KMS-11 (cell line): ENCODE measurements at regions not wholly inside any gene's neighbourhood (a gene's known extent, or its start where the extent isn't known, plus 50 kb on each side); places are given as distances from the start of the nearest gene placed in this dataset.

Experiments
- H2AFZ ChIP-seq: fragments of 200-600 bp; sonication (generic); 2 replicates; pipeline ENCODE4 v1.6.1; 2016; ENCODE audit warnings: antibody characterized with exemption, mixed run types, low read depth
- H3K27ac ChIP-seq: fragments of 200-600 bp; sonication (generic); 2 replicates; pipeline ENCODE4 v1.6.1; 2016; ENCODE audit warnings: mild to moderate bottlenecking, mixed run types
- H3K27me3 ChIP-seq: fragments of 200-600 bp; sonication (generic); 2 replicates; pipeline ENCODE4 v1.6.1; 2017; ENCODE audit warnings: mild to moderate bottlenecking, low read depth, mixed run types, moderate library complexity; ENCODE audit not compliant: insufficient read depth
- H3K36me3 ChIP-seq: fragments of 200-600 bp; sonication (generic); 2 replicates; pipeline ENCODE4 v1.6.1; 2017; ENCODE audit warnings: mild to moderate bottlenecking, mixed run types; ENCODE audit not compliant: insufficient read depth
- H3K4me1 ChIP-seq: fragments of 200-600 bp; sonication (generic); 2 replicates; pipeline ENCODE4 v1.6.1; 2016; ENCODE audit warnings: mild to moderate bottlenecking, low read depth, mixed run types; ENCODE audit not compliant: poor library complexity, severe bottlenecking
- H3K4me2 ChIP-seq: fragments of 200-600 bp; sonication (generic); 2 replicates; pipeline ENCODE4 v1.7.0; 2016; ENCODE audit warnings: mild to moderate bottlenecking, mixed run types
- H3K4me3 ChIP-seq: fragments of 200-600 bp; sonication (generic); IDR thresholded peaks from 2 replicates; pipeline ENCODE4 v1.6.1; 2017; ENCODE audit warnings: low read depth, low read length, mixed read lengths; ENCODE audit not compliant: insufficient read depth
- H3K79me2 ChIP-seq: fragments of 200-600 bp; sonication (generic); 2 replicates; pipeline ENCODE4 v1.6.1; 2016; ENCODE audit warnings: low read depth, mixed run types; ENCODE audit not compliant: insufficient read depth
- H3K9ac ChIP-seq: fragments of 200-600 bp; sonication (generic); 2 replicates; pipeline ENCODE4 v1.6.1; 2016; ENCODE audit warnings: mild to moderate bottlenecking, mixed run types
- H4K20me1 ChIP-seq: fragments of 200-600 bp; sonication (generic); 2 replicates; pipeline ENCODE4 v1.6.1; 2016; ENCODE audit warnings: mild to moderate bottlenecking, mixed run types; ENCODE audit not compliant: insufficient read depth
- TF ChIP-seq, protein P1 (sequence below): fragments of 200-600 bp; sonication (generic); conservative IDR thresholded peaks from 2 replicates; pipeline ENCODE4 v1.6.1; 2017; ENCODE audit warnings: low read depth, mild to moderate bottlenecking, antibody characterized with exemption, low read length, moderate library complexity, mixed read lengths

DNA sequence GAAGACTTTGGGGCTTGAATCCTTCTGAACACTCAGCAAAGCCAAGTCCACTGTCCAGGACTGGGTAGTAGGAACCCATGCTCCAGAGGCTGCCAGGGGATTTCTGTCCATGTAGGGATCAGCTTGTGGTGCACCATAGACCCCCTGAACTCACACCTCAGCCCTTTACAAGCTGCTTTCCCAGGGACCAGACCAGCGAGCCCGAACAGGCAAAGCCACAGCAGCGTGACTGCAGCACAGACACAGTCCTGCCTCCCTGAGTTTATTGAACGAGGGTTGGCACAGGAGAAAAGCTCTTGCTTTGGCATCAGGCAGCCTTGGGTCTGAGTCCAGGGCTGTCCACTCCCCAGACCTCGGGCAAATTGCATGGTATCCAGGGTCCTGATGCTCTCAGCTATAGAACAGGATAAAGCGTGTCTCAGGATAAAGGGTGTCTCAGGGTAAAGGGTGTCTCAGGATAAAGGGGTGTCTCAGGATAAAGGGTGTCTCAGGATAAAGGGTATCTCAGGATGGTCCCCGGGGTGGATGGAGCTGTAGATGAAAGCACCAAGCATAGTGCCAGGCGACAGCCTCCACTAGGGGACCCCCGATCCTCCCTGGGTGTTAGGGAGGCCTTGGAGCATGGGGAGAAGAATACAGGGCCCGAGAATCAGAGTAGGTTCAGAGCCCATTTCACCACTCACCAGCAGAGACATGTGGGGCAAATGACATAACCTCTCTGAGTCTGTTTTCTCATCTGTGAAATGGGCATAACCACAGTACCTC lies 648.8 kb downstream of the NPHP4 start:
- Histone ChIP-seq H2AFZ (no peak overlapping the region), H3K79me2 (no peaks in the 10 kb centered on the region), H3K27ac (no peak overlapping the region), H4K20me1 (no peaks in the 10 kb centered on the region), H3K9ac (no peak overlapping the region), H3K36me3 (no peaks in the 10 kb centered on the region), H3K4me2 (no peak overlapping the region), H3K4me1 (no peaks in the 10 kb centered on the region), H3K4me3 (no peak overlapping the region), H3K27me3 (no peaks in the 10 kb centered on the region; the same call in 1 of the 2 replicates)
- TF ChIP-seq, protein P1, sequence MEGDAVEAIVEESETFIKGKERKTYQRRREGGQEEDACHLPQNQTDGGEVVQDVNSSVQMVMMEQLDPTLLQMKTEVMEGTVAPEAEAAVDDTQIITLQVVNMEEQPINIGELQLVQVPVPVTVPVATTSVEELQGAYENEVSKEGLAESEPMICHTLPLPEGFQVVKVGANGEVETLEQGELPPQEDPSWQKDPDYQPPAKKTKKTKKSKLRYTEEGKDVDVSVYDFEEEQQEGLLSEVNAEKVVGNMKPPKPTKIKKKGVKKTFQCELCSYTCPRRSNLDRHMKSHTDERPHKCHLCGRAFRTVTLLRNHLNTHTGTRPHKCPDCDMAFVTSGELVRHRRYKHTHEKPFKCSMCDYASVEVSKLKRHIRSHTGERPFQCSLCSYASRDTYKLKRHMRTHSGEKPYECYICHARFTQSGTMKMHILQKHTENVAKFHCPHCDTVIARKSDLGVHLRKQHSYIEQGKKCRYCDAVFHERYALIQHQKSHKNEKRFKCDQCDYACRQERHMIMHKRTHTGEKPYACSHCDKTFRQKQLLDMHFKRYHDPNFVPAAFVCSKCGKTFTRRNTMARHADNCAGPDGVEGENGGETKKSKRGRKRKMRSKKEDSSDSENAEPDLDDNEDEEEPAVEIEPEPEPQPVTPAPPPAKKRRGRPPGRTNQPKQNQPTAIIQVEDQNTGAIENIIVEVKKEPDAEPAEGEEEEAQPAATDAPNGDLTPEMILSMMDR: no peak

DNA sequence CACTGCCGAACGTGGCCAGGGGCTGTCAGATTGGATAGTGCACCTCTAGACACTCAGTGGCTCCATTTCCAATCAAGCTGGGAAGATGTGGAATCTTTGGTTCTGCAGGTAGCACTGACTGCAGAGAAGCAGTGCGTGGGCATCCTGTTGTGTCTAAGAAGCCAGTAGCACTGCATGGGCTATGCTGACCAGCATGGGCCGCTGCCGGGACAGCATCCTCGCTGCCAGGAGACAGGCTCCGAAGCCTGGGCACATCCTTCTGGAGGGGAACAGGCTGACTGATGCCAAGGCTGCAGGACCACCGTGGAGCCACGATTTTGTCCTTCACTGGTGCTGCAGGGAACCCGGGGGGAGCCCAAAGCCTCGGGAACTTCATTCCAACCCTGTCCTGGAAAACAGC lies 649.4 kb downstream of the NPHP4 start:
- Histone ChIP-seq H3K9ac (no peak overlapping the region), H4K20me1 (no peaks in the 10 kb centered on the region), H3K79me2 (no peaks in the 10 kb centered on the region), H2AFZ (no peak overlapping the region), H3K36me3 (no peaks in the 10 kb centered on the region), H3K27me3 (no peaks in the 10 kb centered on the region; the same call in 1 of the 2 replicates), H3K4me3 (no peak overlapping the region), H3K4me2 (no peak overlapping the region), H3K27ac (no peak overlapping the region), H3K4me1 (no peaks in the 10 kb centered on the region)
- TF ChIP-seq, protein P1: no peak

GRCh38 chr1:5342172-5342571 lies 650.1 kb downstream of the NPHP4 start:
- Histone ChIP-seq H4K20me1 (no peaks in the 10 kb centered on the region), H3K4me2 (no peak overlapping the region), H2AFZ (no peak overlapping the region), H3K9ac (no peak overlapping the region), H3K4me3 (no peak overlapping the region), H3K79me2 (no peaks in the 10 kb centered on the region), H3K36me3 (no peaks in the 10 kb centered on the region), H3K27me3 (no peaks in the 10 kb centered on the region; the same call in 1 of the 2 replicates), H3K4me1 (no peaks in the 10 kb centered on the region), H3K27ac (no peak overlapping the region)
- TF ChIP-seq, protein P1: no peak

GRCh38 chr1:5341471-5341870 lies 650.8 kb downstream of the NPHP4 start:
- Histone ChIP-seq H3K4me1 (no peaks in the 10 kb centered on the region), H4K20me1 (no peaks in the 10 kb centered on the region), H3K4me2 (no peak overlapping the region), H3K36me3 (no peaks in the 10 kb centered on the region), H3K4me3 (no peak overlapping the region), H3K79me2 (no peaks in the 10 kb centered on the region), H2AFZ (no peak overlapping the region), H3K27me3 (no peaks in the 10 kb centered on the region; the same call in 1 of the 2 replicates), H3K9ac (no peak overlapping the region), H3K27ac (no peak overlapping the region)
- TF ChIP-seq, protein P1: no peak
